B cell (primary cell): ENCODE measurements at regions not wholly inside any gene's neighbourhood (a gene's known extent, or its start where the extent isn't known, plus 50 kb on each side); places are given as distances from the start of the nearest gene placed in this dataset.
"Not testable (repeated sequence)": the region's sequence is repeated elsewhere in the genome, so short reads cannot be mapped to it uniquely, and the experiment has no call there.

Source experiments
- EZH2 ChIP-seq: IDR thresholded peaks from 2 replicates; pipeline ENCODE4 v1.6.1; 2012; ENCODE audit warnings: borderline replicate concordance, low read depth, mild to moderate bottlenecking, moderate library complexity, low read length; ENCODE audit not compliant: insufficient read depth, poor library complexity, severe bottlenecking
- TF ChIP-seq, protein P1 (sequence below): fragments of 200-600 bp; IDR thresholded peaks from one replicate; pipeline ENCODE4 v1.8.0; 2022; ENCODE audit warnings: antibody characterized with exemption, mild to moderate bottlenecking

GRCh38 chr4:79659308-79659870 lies 251.4 kb upstream of the GK2 start:
- TF ChIP-seq, protein P1, sequence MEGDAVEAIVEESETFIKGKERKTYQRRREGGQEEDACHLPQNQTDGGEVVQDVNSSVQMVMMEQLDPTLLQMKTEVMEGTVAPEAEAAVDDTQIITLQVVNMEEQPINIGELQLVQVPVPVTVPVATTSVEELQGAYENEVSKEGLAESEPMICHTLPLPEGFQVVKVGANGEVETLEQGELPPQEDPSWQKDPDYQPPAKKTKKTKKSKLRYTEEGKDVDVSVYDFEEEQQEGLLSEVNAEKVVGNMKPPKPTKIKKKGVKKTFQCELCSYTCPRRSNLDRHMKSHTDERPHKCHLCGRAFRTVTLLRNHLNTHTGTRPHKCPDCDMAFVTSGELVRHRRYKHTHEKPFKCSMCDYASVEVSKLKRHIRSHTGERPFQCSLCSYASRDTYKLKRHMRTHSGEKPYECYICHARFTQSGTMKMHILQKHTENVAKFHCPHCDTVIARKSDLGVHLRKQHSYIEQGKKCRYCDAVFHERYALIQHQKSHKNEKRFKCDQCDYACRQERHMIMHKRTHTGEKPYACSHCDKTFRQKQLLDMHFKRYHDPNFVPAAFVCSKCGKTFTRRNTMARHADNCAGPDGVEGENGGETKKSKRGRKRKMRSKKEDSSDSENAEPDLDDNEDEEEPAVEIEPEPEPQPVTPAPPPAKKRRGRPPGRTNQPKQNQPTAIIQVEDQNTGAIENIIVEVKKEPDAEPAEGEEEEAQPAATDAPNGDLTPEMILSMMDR = not testable (repeated sequence)
- TF ChIP-seq EZH2 = not testable (repeated sequence)
